NT2/D1 (cell line): ENCODE measurements at regions not wholly inside any gene's neighbourhood (a gene's known extent, or its start where the extent isn't known, plus 50 kb on each side); places are given as distances from the start of the nearest gene placed in this dataset.

Source experiments
- DNase-seq: peaks from one replicate; pipeline ENCODE4 v3.0.0-alpha.2; 2011; ENCODE audit warnings: low read depth, low spot score
- H3K27me3 ChIP-seq: 2 replicates; pipeline ENCODE4 v1.6.0; 2011; ENCODE audit warnings: mild to moderate bottlenecking; ENCODE audit not compliant: insufficient read length, insufficient read depth
- H3K36me3 ChIP-seq: 2 replicates; pipeline ENCODE4 v1.6.1; 2011; ENCODE audit warnings: mild to moderate bottlenecking, low read length, mixed read lengths; ENCODE audit not compliant: insufficient read depth, insufficient read length
- H3K4me1 ChIP-seq: 2 replicates; pipeline ENCODE4 v1.5.1; 2011; ENCODE audit not compliant: insufficient read depth, insufficient read length
- H3K4me3 ChIP-seq: 2 replicates; pipeline ENCODE4 v1.5.1; 2011; ENCODE audit warnings: low read depth; ENCODE audit not compliant: insufficient read length
- H3K9ac ChIP-seq: 2 replicates; pipeline ENCODE4 v1.6.0; 2011; ENCODE audit warnings: low read depth; ENCODE audit not compliant: insufficient read length
- H3K9me3 ChIP-seq: 2 replicates; pipeline ENCODE4 v1.5.1; 2011; ENCODE audit warnings: mild to moderate bottlenecking, low read length; ENCODE audit not compliant: insufficient read depth
- SUZ12 ChIP-seq: IDR thresholded peaks from 2 replicates; pipeline ENCODE4 v1.6.1; 2011; ENCODE audit not compliant: insufficient read length, insufficient read depth; ENCODE audit errors: extremely low read depth
- YY1 ChIP-seq: IDR thresholded peaks from 2 replicates; pipeline ENCODE4 v1.6.1; 2011; ENCODE audit not compliant: insufficient read length, insufficient read depth
- ZNF274 ChIP-seq: IDR thresholded peaks from 2 replicates; pipeline ENCODE4 v1.6.1; 2011; ENCODE audit warnings: mild to moderate bottlenecking, low read depth, low read length

DNA sequence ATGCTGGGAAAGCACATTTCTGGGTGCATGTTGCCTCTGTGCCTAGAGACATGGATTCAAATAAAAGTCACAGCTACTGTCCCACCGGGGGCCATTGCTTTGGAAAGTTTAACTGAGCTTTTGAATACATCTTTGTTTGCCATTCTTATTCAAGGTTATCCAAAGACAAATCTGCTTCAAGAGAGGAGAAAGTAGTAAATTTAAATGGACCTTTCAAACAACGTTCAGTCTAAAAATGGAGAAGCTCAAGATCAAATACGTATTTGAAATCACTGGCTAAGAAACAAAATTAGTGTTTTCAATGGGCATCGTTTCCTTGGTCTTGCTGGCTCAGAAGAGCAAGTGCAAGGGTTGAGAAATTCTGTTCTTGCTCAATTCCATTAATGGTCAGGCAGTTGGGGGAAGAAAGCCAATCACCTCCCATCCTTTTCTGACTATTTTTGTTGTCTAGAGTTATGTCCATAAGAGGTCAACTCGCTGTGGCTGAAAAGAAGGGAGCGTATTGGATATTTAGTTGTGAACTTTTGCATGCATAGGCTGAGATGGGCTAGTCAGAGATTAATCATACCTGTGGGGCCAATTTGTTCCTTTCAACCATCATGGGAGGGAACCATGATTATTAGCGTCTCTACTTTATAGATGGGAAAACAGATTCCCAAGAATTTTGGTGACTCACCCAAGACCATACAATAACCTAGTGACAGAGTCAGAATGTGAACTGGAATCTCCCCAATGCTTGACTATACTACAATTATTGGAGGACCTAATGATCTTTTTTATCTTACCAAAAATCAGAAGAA lies 276.2 kb upstream of the TNC start:
- no peak for DNase-seq
- no peaks in the 10 kb centered on the region for H3K9me3 ChIP-seq
- no peak overlapping the region for H3K9ac ChIP-seq
- no peak for TF ChIP-seq YY1
- no peak for TF ChIP-seq SUZ12
- no peak for TF ChIP-seq ZNF274
- H3K4me3 ChIP-seq, result no peak overlapping the region
- no peaks in the 10 kb centered on the region for H3K36me3 ChIP-seq
- no peaks in the 10 kb centered on the region for H3K4me1 ChIP-seq
- H3K27me3 ChIP-seq, result no peaks in the 10 kb centered on the region

DNA sequence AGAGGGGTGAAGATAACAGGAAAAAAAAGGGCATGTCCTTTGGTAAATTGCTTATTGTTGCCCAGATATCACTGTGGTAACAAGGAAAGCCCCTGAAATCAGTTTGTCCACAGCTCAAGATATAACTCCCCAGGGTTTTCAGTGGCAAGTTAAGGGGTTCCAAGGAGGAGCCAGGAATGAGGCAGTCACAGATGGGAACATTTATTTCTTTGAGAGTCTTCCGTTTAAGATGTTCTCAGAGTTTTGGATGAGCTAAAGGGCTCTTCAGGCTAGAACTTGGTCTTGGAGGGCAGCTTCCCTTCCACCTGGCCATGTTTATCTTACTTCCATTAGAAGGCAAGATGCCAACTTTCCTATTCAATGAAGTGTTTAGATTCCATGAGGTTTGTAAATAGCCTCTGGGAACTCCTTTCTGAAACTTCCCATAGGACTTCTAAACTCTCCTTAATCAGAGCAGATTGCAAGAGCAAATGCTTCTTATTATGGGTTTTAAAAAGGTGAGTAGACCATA lies 277.6 kb upstream of the TNC start:
- TF ChIP-seq SUZ12, result no peak
- no peak for TF ChIP-seq YY1
- no peak for TF ChIP-seq ZNF274
- Histone ChIP-seq H3K9ac (no peak overlapping the region), H3K4me1 (no peaks in the 10 kb centered on the region), H3K36me3 (no peaks in the 10 kb centered on the region), H3K4me3 (no peak overlapping the region), H3K9me3 (no peaks in the 10 kb centered on the region), H3K27me3 (no peaks in the 10 kb centered on the region)
- no peak for DNase-seq

DNA sequence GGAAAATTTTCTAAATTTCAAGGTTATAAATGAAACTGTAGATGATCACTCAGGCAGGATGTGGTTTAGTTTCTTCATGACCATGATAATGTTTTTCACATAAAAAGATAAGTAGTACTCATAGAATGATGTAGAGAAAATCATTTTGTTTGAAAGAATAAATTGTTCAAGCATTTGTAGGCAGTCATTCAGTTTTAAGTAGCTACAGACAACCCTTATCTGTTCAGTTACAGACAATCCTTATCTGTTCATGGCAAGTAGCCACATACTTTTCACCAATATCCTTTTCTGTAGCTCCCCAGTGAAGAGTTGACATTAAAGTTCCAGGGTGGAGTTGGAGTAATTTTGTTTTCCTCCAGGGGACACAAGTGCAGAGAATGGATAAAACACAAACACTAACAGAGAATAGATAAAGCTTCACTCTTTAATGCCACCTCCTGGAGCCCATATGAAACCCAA lies 278.1 kb upstream of the TNC start:
- TF ChIP-seq SUZ12 (no peak), ZNF274 (no peak), YY1 (no peak)
- DNase-seq, result no peak
- no peaks in the 10 kb centered on the region for H3K9me3 ChIP-seq
- H3K4me3 ChIP-seq, result no peak overlapping the region
- no peaks in the 10 kb centered on the region for H3K36me3 ChIP-seq
- H3K4me1 ChIP-seq, result no peaks in the 10 kb centered on the region
- H3K27me3 ChIP-seq, result no peaks in the 10 kb centered on the region
- no peak overlapping the region for H3K9ac ChIP-seq

- no peak overlapping the region for H3K9ac ChIP-seq
- TF ChIP-seq SUZ12 (no peak), YY1 (no peak), ZNF274 (no peak)
- DNase-seq, result peak; percentile 6
- H3K36me3 ChIP-seq, result no peaks in the 10 kb centered on the region
- H3K9me3 ChIP-seq, result no peaks in the 10 kb centered on the region
- H3K4me1 ChIP-seq, result no peaks in the 10 kb centered on the region
- no peaks in the 10 kb centered on the region for H3K27me3 ChIP-seq
- no peak overlapping the region for H3K4me3 ChIP-seq
These were observed 279.8 kb upstream of the TNC start for GRCh38 chr9:115397591-115398312.

DNA sequence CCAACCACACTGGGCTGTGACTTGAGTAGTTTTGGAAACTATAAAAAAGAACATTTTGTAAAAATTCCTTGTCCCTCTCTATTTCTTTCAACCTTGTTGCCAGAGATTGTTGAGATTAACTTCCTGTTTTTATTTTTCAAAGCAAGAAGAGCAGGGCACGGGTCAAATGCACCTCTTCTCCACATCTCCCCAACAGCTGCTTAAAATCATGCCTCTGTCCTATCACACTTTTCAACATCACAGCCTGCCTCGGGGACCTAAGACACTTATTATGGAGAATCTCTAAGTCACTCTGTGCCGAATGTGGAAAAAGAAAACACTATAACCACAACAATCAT lies 280.3 kb upstream of the TNC start:
- TF ChIP-seq YY1 (no peak), SUZ12 (no peak), ZNF274 (no peak)
- no peak overlapping the region for H3K9ac ChIP-seq
- no peak overlapping the region for H3K4me3 ChIP-seq
- no peaks in the 10 kb centered on the region for H3K27me3 ChIP-seq
- no peak for DNase-seq
- peaks cover 5% of the 10 kb centered on the region; the same call in 1 of the 2 replicates for H3K9me3 ChIP-seq
- H3K4me1 ChIP-seq, result no peaks in the 10 kb centered on the region
- no peaks in the 10 kb centered on the region for H3K36me3 ChIP-seq

DNA sequence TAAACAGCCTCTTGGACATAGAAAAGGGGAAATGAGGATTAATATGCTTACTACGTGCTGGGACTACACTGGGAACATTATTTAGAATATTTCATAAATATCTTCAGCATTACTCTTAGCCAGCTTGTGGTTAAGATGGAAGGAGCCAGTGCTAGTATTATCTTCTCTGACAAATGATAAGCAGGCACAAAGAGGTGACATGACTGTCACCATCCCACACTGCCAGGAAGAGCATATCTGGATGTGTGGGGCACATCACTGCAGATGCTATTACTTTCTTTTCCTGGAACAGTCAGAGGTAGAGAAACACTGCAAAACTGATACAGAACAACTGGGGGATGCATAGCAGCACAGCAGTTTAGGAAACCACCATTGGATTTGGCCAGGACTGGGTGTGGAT lies 281.0 kb upstream of the TNC start:
- Histone ChIP-seq H3K4me3 (no peak overlapping the region), H3K4me1 (no peaks in the 10 kb centered on the region), H3K9me3 (peaks cover 5% of the 10 kb centered on the region; the same call in 1 of the 2 replicates), H3K36me3 (no peaks in the 10 kb centered on the region), H3K27me3 (no peaks in the 10 kb centered on the region), H3K9ac (no peak overlapping the region)
- TF ChIP-seq YY1 (no peak), SUZ12 (no peak), ZNF274 (no peak)
- DNase-seq, result no peak

DNA sequence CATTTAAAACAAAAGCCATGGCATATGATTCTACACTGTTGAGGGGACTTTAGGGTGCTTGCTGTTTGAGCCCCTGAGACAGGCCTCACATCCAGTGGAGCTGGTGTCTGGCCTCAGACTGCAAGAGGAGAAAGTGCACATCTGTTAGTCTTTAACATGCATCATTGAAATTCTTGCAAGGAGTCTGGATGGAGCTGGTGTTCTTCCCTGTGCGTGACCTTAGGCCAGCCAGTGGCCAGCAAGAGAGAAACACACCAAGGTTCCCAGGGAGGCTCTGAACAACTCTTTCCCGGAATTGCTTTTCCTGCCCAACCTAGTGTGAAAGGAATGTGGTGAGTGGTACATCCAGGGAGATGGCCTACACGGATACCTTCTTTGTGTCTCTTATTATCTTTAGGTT lies 282.8 kb upstream of the TNC start:
- Histone ChIP-seq H3K36me3 (no peaks in the 10 kb centered on the region), H3K27me3 (no peaks in the 10 kb centered on the region), H3K4me3 (no peak overlapping the region), H3K4me1 (no peaks in the 10 kb centered on the region), H3K9me3 (peaks cover 5% of the 10 kb centered on the region; the same call in 1 of the 2 replicates), H3K9ac (no peak overlapping the region)
- TF ChIP-seq YY1 (no peak), SUZ12 (no peak), ZNF274 (no peak)
- no peak for DNase-seq
